ENCODE measurements at regions not wholly inside any gene's neighbourhood (a gene's known extent, or its start where the extent isn't known, plus 50 kb on each side); places are given as distances from the start of the nearest gene placed in this dataset.
A peak's percentile ranks its signal among the peaks of the same experiment; 100 is the strongest.
"Not testable (repeated sequence)": the region's sequence is repeated elsewhere in the genome, so short reads cannot be mapped to it uniquely, and the experiment has no call there.

DNA sequence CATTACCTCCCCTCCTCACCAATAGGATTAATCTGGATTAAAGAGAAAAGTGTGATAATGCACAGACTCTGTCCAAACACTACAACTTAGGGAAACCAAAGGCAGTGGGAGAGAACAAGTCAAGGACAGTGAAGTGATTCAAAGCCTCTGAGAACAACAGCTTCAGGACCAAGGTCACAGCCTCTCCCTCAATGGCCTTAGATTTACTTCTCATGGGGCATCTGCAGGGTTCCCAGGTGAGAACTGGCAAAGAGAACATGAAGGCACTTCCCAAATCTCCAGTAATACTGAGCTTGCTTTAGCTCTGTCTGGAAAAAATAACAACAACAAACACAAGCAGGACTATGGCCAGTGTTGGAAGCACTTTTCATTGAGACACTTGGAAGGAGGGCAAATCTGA lies 99.8 kb upstream of the GOLGA6L22 start:
- H3K4me3 Mint-ChIP-seq; H3K4me1 Mint-ChIP-seq; ATAC-seq (replicated peaks); H3K36me3 Mint-ChIP-seq; H3K27ac Mint-ChIP-seq; DNase-seq; H3K27me3 Mint-ChIP-seq; H3K9me3 Mint-ChIP-seq: not testable (repeated sequence)

- not testable (repeated sequence) for H3K27ac Mint-ChIP-seq, H3K4me3 Mint-ChIP-seq, H3K36me3 Mint-ChIP-seq, H3K27me3 Mint-ChIP-seq, DNase-seq, H3K4me1 Mint-ChIP-seq, H3K9me3 Mint-ChIP-seq
- peak; percentile 86 to 92 for ATAC-seq (replicated peaks)
These were observed 99.1 kb upstream of the GOLGA6L22 start for GRCh38 chr15:22359587-22359986.

- peak; percentile 10 to 31 for ATAC-seq (replicated peaks)
- H3K36me3 Mint-ChIP-seq, H3K27me3 Mint-ChIP-seq, H3K4me1 Mint-ChIP-seq, H3K4me3 Mint-ChIP-seq, H3K27ac Mint-ChIP-seq, DNase-seq, H3K9me3 Mint-ChIP-seq: not testable (repeated sequence)
These were observed 98.0 kb upstream of the GOLGA6L22 start for GRCh38 chr15:22360696-22361095.

- H3K9me3 Mint-ChIP-seq, DNase-seq, H3K4me3 Mint-ChIP-seq, H3K27me3 Mint-ChIP-seq, H3K36me3 Mint-ChIP-seq, H3K4me1 Mint-ChIP-seq, H3K27ac Mint-ChIP-seq: not testable (repeated sequence)
- ATAC-seq (replicated peaks) = peak; percentile 38 to 51
These were observed 96.2 kb upstream of the GOLGA6L22 start for GRCh38 chr15:22362502-22362901.

DNA sequence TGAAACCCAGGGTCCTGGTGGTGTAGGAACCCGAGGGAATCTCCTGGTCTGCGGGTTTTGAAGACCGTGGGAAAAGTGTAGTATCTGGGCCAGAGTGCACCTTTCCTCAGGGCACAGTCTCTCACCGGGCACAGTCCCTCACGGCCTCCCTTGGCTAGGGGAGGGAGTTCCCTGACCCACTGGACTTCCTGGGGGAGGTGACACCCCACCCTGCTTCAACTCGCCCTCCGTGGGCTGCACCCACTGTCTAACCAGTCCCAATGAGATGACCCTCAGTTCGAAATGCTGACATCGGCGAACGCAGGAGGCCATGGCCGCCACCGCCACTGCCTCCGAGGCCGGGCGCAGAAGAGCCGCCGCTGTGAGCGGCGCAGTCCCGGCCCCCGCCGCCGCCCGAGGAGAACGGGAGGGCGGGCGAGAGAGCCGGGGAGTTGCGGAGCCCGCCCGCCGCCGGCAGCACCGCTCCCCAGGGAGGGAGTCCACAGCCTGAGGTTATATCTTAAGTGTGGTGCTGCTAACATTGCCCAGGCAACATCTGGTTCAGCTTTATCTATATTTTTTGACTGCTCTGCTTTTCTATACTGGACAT lies 87.4 kb upstream of the GOLGA6L22 start:
- ATAC-seq (replicated peaks); H3K36me3 Mint-ChIP-seq; H3K9me3 Mint-ChIP-seq; H3K4me1 Mint-ChIP-seq; H3K27ac Mint-ChIP-seq; DNase-seq; H3K27me3 Mint-ChIP-seq; H3K4me3 Mint-ChIP-seq: not testable (repeated sequence)

DNA sequence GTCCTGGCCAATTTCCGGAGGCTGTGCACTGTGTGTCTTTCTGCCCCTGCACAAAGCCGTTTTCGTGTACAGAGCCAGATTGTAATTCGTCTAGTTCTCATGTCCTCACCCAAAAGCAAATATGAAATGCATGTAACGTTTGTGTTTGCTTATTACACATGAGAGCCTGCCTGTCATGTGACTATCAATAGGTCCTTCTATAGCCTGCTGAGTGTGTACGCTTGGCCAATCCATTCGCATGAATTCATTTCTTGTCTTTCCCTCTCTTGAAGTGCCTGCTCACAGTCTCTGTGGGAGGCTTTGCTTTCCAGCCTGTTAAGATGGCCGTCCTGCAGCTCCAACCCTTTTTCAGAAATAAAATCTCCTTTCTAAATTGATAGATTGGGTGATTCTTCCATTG lies 84.2 kb upstream of the GOLGA6L22 start:
- not testable (repeated sequence) for ATAC-seq (replicated peaks); H3K36me3 Mint-ChIP-seq; H3K27me3 Mint-ChIP-seq; DNase-seq; H3K9me3 Mint-ChIP-seq; H3K4me1 Mint-ChIP-seq; H3K27ac Mint-ChIP-seq; H3K4me3 Mint-ChIP-seq

DNA sequence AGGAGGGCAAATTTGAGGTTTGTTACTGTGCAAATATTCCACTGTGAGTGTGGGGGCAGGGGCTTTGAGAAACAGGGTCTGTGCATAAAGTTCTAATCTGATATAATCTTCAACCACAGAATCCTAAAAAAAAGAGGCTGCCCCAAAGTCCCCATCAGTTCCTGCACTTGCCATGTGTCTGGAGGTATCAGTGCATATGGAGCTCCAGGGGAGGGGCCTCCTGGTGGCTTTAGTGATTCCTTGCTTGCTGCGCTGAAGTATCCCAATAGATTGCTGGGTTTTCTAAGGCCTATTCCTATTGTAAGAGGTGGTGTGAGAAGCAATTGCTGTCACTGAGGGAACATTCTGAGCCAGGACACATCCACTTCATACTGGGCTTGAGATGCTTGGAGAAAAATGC lies 82.9 kb upstream of the GOLGA6L22 start:
- not testable (repeated sequence) for ATAC-seq (replicated peaks); H3K36me3 Mint-ChIP-seq; H3K4me3 Mint-ChIP-seq

DNA sequence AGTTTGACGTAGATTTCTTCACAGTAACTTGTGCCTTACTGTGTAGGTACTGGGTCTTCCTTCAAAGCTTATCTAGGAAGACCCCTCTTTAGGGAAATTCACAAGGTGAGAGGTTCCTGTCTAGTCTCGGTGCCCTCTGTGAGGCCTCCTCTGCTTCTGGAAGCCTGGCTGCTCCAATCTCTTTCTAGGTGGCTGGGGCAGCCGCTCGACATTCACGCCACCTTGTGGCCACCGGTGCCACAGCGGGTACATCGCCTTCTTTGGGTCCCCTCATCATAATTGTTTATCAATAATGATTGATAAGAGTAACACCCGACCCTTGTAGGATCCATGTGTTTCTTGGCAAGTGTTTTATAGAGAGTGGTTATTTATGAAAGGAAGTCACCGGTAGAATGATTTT lies 80.8 kb upstream of the GOLGA6L22 start:
- H3K4me3 Mint-ChIP-seq, H3K27me3 Mint-ChIP-seq, DNase-seq, H3K9me3 Mint-ChIP-seq, H3K27ac Mint-ChIP-seq, H3K36me3 Mint-ChIP-seq, H3K4me1 Mint-ChIP-seq: not testable (repeated sequence)
- peak; percentile 80 to 86 for ATAC-seq (replicated peaks)

More for the DNA sequence above, 82.9 kb upstream of the GOLGA6L22 start:
- not testable (repeated sequence) for H3K4me1 Mint-ChIP-seq, H3K9me3 Mint-ChIP-seq, H3K27ac Mint-ChIP-seq, H3K27me3 Mint-ChIP-seq, DNase-seq

DNA sequence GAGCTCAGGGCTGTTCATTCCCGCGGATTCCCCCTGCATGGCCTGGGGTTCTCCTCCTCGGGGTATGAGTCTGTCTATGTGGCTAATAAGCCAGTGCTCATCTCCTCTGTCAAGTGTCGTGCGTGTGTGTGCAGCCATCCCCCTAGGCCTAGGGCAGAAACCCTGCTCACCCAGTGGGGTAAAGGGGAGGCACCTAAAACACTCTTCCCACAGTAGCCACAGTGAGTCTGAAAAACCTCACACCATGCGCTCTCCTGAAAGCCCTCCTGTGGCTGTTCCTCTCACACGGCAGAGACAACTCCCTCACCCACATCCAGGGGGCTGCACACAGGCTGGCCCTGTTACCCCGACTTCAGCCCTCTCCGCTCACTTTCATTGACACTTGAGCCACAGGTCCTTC lies 71.0 kb upstream of the GOLGA6L22 start:
- H3K27ac Mint-ChIP-seq; H3K4me3 Mint-ChIP-seq; H3K4me1 Mint-ChIP-seq; ATAC-seq (replicated peaks); H3K36me3 Mint-ChIP-seq; DNase-seq; H3K27me3 Mint-ChIP-seq; H3K9me3 Mint-ChIP-seq: not testable (repeated sequence)

DNA sequence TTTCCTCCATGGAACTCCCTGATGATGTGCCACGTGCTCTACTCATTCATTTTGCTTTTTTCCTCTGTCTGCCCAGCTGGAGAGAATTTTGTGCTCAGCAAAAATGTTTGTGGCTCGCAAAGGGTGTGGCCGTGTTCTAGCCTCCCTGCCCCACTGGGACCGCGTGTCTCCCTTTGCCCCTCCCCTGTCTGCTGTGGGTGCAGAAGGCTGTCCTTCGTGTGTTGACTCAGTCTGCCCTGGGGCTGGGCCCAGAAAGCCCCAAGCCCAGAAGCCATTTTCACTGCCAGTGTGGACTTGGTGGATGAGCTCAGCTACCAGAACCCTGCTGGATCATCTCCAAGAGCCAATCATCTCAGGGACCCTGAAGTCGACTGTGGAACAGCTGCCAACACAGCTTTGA lies 70.3 kb upstream of the GOLGA6L22 start:
- DNase-seq; H3K36me3 Mint-ChIP-seq; ATAC-seq (replicated peaks); H3K27ac Mint-ChIP-seq; H3K4me1 Mint-ChIP-seq; H3K9me3 Mint-ChIP-seq; H3K4me3 Mint-ChIP-seq; H3K27me3 Mint-ChIP-seq: not testable (repeated sequence)

- not testable (repeated sequence) for DNase-seq, H3K36me3 Mint-ChIP-seq, H3K4me3 Mint-ChIP-seq, H3K27me3 Mint-ChIP-seq, H3K9me3 Mint-ChIP-seq, H3K4me1 Mint-ChIP-seq, H3K27ac Mint-ChIP-seq
- ATAC-seq (replicated peaks) = peak in 1 of 2 donors; percentile 19
These were observed 57.5 kb upstream of the GOLGA6L22 start for GRCh38 chr15:22401207-22401606.

DNA sequence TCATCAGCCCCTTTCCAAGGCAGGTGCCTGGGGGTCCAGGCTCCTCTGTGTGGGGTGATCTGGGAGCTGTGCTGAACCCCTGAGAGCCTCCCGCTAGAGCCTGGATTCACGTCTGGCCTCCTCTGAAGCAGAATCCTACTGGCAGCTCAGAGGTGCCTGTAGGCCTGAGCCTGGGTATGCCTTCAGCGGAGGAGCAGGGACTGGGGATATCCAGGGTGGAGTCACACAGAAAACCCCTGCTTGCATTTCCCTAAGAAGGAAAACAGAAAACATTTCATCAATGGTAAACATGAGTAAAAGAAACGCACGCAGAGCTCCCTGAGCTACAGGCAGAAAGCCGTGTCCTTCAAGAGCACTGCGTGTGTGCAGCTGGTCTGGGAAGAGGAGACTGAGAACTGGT lies 57.0 kb upstream of the GOLGA6L22 start:
- not testable (repeated sequence) for H3K4me1 Mint-ChIP-seq; H3K36me3 Mint-ChIP-seq; H3K27me3 Mint-ChIP-seq; ATAC-seq (replicated peaks); H3K4me3 Mint-ChIP-seq; H3K9me3 Mint-ChIP-seq; H3K27ac Mint-ChIP-seq; DNase-seq

GRCh38 chr15:22405765-22406164 lies 52.9 kb upstream of the GOLGA6L22 start:
- not testable (repeated sequence) for H3K4me1 Mint-ChIP-seq

More at GRCh38 chr15:22405765-22406164, 52.9 kb upstream of the GOLGA6L22 start:
- not testable (repeated sequence) for H3K4me3 Mint-ChIP-seq, H3K27ac Mint-ChIP-seq, H3K36me3 Mint-ChIP-seq, DNase-seq, H3K27me3 Mint-ChIP-seq, H3K9me3 Mint-ChIP-seq
- ATAC-seq (replicated peaks) = peak in 1 of 2 donors; percentile 17
